Activated T-cell treated with anti-CD3 and anti-CD28 coated beads, Interleukin-2, amount 50 U/mL, for 72 hours (primary cell): ENCODE measurements at regions not wholly inside any gene's neighbourhood (a gene's known extent, or its start where the extent isn't known, plus 50 kb on each side); places are given as distances from the start of the nearest gene placed in this dataset.
A peak's percentile ranks its signal among the peaks of the same experiment; 100 is the strongest.

ENCODE experiments used
- ATAC-seq, 2 donors: fragments of 150-1000 bp; cut with Tn5 transposase; replicated peaks in 1 of 2; 2 replicates each; pipeline ENCODE4 v1.10.0; 2021; ENCODE audit warnings: moderate library complexity in 2 of 2, mild to moderate bottlenecking in 1 of 2
- DNase-seq, 2 donors: peaks; one replicate each; pipeline ENCODE4 v3.0.0; 2021 to 2022; ENCODE audit warnings: mixed read lengths in 1 of 2
- H3K27ac Mint-ChIP-seq: one replicate; pipeline ENCODE4 v1.8.0; 2022; ENCODE audit warnings: mild to moderate bottlenecking, moderate library complexity, mixed read lengths
- H3K27me3 Mint-ChIP-seq: one replicate; pipeline ENCODE4 v1.8.0; 2022; ENCODE audit warnings: low read depth, mixed read lengths
- H3K36me3 Mint-ChIP-seq, 2 donors: one replicate each; pipeline ENCODE4 v1.8.0; 2022; ENCODE audit warnings: mixed read lengths in 2 of 2, mild to moderate bottlenecking in 1 of 2; ENCODE audit not compliant: insufficient read depth in 2 of 2
- H3K4me1 Mint-ChIP-seq: one replicate; pipeline ENCODE4 v1.8.0; 2022; ENCODE audit warnings: low read depth, mixed read lengths
- H3K4me3 Mint-ChIP-seq, 2 donors: one replicate each; pipeline ENCODE4 v1.8.0; 2022; ENCODE audit warnings: mild to moderate bottlenecking in 2 of 2, mixed read lengths in 2 of 2, moderate library complexity in 2 of 2
- H3K9me3 Mint-ChIP-seq, 2 donors: one replicate each; pipeline ENCODE4 v1.8.0; 2022; ENCODE audit warnings: mixed read lengths in 2 of 2

DNA sequence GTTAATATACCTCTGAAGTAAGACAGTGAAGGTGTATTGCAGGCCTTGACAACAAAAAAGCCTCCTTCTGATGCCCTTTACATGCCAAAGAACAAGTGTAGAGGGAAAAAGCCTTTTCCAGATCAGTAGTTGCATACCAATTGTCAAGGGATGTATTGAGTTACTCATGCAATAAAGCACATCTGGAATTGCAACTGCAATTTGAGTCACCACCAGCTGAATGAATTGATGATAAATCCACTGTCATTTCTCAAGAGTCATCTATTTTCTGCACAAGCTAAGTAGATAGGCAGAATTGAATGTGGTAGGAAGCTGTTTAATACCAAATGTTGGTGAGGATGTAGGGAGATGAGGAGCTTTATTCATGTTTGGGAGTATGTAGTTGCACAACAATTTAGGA lies 325.9 kb upstream of the SMIM30 start:
- Mint-ChIP-seq H3K27ac (no peak overlapping the region), H3K4me1 (no peaks in the 10 kb centered on the region), H3K9me3 (peaks cover 2 to 8% of the 10 kb centered on the region in 2 donors), H3K4me3 (no peak overlapping the region), H3K36me3 (peaks cover 0 to 2% of the 10 kb centered on the region in 2 donors), H3K27me3 (no peaks in the 10 kb centered on the region)
- DNase-seq: no peak
- no peak for ATAC-seq

DNA sequence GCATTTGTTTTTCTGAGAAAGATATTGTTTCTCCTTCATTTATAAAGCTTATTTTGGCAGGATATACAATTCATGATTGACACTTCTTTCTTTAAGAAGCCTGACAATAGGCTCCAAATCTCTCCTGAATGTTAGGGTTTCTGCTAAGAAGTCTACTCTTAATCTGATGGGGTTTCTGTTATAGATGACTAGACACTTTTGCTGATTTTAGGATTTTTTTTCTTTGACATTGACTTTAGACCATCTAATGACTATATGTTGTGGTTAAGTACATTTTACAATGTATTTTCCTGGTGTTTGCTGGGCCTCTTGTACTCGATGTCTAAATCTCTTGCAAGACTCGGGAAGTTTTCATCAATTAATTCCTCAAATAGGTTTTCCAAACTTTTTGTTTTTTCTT lies 321.8 kb upstream of the SMIM30 start:
- Mint-ChIP-seq H3K27me3 (no peaks in the 10 kb centered on the region), H3K36me3 (peaks cover 0 to 2% of the 10 kb centered on the region in 2 donors), H3K9me3 (peaks cover 4 to 9% of the 10 kb centered on the region in 2 donors), H3K27ac (no peak overlapping the region), H3K4me3 (no peak overlapping the region), H3K4me1 (no peaks in the 10 kb centered on the region)
- no peak for ATAC-seq
- DNase-seq: no peak

DNA sequence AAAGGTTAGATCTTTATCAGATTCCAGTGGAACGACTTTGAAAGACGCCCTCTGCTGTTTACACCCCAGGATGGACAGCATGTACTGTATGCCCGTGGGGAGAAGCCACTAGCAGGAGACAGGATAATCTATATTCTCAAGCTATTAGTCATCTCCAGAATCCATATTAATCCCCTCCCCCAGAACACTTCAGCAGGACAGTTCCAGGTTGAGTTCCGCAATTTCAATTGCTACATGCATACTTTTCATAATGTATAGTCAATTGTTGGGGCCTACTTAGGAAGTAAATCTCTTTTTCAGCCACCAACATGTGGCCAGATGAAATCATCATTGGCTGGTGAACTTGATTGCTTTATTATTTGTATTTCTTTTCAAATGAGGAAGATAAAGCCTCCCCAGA lies 313.1 kb upstream of the SMIM30 start:
- Mint-ChIP-seq H3K4me3 (no peak overlapping the region), H3K27me3 (no peaks in the 10 kb centered on the region), H3K9me3 (no peaks in the 10 kb centered on the region), H3K36me3 (no peaks in the 10 kb centered on the region), H3K27ac (no peak overlapping the region), H3K4me1 (no peaks in the 10 kb centered on the region)
- DNase-seq (no peak), ATAC-seq (no peak)

DNA sequence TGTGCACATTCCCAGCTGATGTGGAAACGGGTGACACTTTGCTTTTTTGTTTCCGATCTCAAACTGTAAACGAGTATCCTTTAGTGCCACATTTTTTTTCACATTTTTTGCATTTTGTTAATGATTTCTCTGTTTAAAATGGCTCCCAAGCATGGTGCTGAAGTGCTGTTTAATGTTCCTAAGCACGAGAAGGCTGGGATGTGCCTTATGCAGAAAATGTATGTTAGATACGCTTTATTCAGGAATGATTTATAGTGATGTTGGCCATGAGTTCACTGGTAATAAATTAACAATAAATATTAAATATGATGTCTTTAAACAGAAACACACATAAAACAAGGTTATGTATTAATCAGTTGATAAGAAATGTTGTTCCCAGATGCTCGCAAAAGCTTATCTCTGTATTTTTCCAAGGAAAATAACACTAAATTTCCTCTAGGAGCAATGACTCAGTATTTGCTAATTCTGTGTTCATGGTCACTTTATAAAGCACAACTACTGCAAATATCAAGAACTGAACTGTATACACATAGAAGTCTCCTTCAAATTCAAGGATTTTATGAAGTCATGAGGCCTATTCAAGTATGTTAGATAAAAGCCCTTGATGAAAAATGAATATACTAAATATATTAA lies 305.9 kb upstream of the SMIM30 start:
- peaks cover 5% of the 10 kb centered on the region for H3K4me1 Mint-ChIP-seq
- no peaks in the 10 kb centered on the region for H3K27me3 Mint-ChIP-seq
- no peak overlapping the region for H3K27ac Mint-ChIP-seq
- DNase-seq (no peak), ATAC-seq (no peak)
- H3K36me3 Mint-ChIP-seq: no peaks in the 10 kb centered on the region
- no peaks in the 10 kb centered on the region for H3K9me3 Mint-ChIP-seq
- no peak overlapping the region for H3K4me3 Mint-ChIP-seq

DNA sequence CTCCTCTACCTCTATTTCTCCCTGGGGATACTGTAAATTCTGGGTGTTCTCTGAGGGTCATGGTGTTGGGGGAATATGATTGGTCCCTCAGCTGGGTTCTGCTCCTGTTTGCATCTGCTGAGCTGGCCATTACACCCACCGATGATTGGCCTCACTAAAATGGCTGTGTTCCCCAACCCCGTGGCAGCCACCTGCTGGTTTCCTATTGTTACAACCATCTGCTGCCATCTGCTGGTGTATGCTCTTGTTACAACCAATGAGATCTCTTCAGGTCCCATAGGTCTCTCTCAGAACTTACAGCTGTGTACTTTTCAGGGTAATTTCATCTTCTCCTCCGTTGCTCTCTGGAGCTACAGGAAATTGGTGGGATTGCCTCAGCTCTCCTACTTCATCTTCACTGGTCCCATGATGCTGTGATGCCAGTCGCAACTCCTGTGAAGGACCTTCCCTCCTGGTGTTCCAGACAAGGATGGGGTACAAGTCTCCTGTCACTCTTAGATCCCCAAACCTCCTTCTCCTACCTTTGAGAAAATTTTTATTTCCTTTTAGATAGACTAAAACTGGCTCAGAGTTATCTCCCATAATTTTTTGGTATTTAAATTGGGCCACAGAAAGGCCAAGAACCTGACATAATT lies 303.5 kb upstream of the SMIM30 start:
- ATAC-seq (peak; percentile 94 to 99), DNase-seq (peak; percentile 77 to 79)
- no peaks in the 10 kb centered on the region for H3K9me3 Mint-ChIP-seq
- H3K27ac Mint-ChIP-seq: no peak overlapping the region
- peaks cover 5% of the 10 kb centered on the region for H3K4me1 Mint-ChIP-seq
- H3K4me3 Mint-ChIP-seq: peak overlapping the region; percentile 31 to 35
- H3K27me3 Mint-ChIP-seq: no peaks in the 10 kb centered on the region
- no peaks in the 10 kb centered on the region for H3K36me3 Mint-ChIP-seq

DNA sequence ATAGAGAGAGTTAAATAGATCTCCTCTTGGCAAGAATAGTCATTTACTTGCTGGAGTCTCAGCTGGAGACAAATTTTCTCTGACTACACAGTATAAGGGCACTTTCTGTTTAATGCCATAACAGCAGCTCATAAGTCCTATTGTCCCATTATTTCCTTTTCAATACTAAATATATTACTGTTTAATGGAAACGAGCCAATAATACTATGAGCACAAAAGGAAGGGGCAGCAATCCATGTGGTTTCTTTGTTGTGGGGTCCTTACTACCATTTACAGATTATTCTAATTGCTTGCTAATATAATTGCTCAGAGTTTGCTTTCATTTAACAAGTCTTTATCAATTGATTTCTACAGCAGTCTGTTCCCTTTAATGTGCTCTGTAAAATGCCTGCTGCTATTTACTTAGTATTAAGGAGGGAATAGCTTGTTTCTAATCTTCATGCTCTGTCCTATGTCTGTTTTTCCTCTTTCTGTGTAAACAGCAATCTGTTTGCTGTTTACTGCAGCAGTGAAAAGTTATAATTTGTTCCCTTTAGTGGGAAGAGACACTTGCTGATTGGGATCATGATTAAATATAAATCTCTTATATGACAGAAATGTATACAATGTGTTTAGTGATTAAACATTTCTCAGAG lies 296.2 kb upstream of the SMIM30 start:
- Mint-ChIP-seq H3K9me3 (no peaks in the 10 kb centered on the region), H3K4me1 (no peaks in the 10 kb centered on the region), H3K36me3 (no peaks in the 10 kb centered on the region), H3K4me3 (no peak overlapping the region), H3K27me3 (peaks cover 5% of the 10 kb centered on the region), H3K27ac (no peak overlapping the region)
- ATAC-seq: no peak
- DNase-seq: no peak

DNA sequence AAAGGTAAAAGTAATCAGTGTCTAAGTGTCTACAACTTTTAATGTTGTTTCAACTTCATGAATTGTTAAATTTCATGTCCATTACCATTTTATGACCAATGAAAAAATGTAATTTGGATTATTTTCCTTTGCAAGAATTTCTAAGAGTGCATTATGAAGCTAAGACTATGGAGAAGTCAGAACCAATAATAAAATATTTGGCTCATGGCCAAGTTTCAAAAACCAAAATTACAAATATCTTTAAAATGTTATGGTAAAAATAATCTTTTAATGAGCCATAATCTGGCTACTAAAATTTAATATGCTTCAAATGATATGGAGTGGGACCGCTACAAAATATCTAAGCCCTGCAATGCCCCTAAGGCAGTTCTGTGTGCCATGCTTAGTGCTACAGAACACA lies 294.1 kb upstream of the SMIM30 start:
- DNase-seq (no peak), ATAC-seq (no peak)
- H3K27ac Mint-ChIP-seq: no peak overlapping the region
- no peaks in the 10 kb centered on the region for H3K9me3 Mint-ChIP-seq
- no peaks in the 10 kb centered on the region for H3K4me1 Mint-ChIP-seq
- no peak overlapping the region for H3K4me3 Mint-ChIP-seq
- no peaks in the 10 kb centered on the region for H3K36me3 Mint-ChIP-seq
- H3K27me3 Mint-ChIP-seq: peaks cover 5% of the 10 kb centered on the region

DNA sequence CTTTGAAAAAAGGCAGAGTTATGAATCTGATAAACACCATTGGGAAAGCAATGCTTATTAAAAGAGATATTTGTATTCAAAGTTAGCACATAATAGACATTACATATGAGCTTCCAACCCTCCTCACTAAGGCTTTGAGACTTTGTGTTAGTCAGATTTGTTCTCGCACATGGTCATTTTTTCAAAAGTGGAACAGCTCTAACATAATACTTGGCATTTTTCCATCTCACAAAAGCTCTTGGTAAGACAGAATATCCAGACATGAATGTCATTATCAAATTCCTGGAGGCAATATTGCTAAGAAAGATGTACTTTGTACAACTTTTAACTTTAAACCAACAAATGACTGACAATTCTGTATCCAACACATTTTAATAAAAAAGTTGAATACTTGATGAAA lies 292.4 kb upstream of the SMIM30 start:
- DNase-seq: no peak

DNA sequence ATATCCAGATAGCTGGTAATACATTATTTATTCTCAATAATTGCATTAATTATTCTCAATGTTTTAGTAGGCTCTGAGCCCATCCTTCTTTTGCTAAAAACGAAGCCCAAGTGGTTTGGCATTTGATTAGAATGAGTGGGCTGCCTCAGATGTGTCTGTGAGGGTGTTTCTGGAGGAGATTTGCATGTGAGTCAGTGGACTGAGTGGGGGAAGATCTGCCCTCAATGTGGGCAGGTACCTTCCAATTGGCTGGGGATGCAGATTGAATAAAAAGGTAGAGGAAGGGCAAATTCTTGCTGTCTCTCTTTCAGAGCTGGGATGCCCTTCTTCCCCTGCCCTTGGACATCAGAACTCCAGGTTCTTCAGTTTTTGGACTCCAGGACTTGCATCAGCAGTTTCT lies 290.6 kb upstream of the SMIM30 start:
- Mint-ChIP-seq H3K36me3 (no peaks in the 10 kb centered on the region), H3K9me3 (no peaks in the 10 kb centered on the region), H3K4me3 (no peak overlapping the region), H3K4me1 (no peaks in the 10 kb centered on the region), H3K27ac (no peak overlapping the region), H3K27me3 (peaks cover 6% of the 10 kb centered on the region)
- DNase-seq: no peak
- peak in 1 of 2 donors; percentile 44 for ATAC-seq

More for the DNA sequence above, 292.4 kb upstream of the SMIM30 start:
- H3K27ac Mint-ChIP-seq: no peak overlapping the region
- ATAC-seq: no peak
- no peaks in the 10 kb centered on the region for H3K9me3 Mint-ChIP-seq
- no peaks in the 10 kb centered on the region for H3K36me3 Mint-ChIP-seq
- H3K27me3 Mint-ChIP-seq: peaks cover 4% of the 10 kb centered on the region
- no peak overlapping the region for H3K4me3 Mint-ChIP-seq
- no peaks in the 10 kb centered on the region for H3K4me1 Mint-ChIP-seq

DNA sequence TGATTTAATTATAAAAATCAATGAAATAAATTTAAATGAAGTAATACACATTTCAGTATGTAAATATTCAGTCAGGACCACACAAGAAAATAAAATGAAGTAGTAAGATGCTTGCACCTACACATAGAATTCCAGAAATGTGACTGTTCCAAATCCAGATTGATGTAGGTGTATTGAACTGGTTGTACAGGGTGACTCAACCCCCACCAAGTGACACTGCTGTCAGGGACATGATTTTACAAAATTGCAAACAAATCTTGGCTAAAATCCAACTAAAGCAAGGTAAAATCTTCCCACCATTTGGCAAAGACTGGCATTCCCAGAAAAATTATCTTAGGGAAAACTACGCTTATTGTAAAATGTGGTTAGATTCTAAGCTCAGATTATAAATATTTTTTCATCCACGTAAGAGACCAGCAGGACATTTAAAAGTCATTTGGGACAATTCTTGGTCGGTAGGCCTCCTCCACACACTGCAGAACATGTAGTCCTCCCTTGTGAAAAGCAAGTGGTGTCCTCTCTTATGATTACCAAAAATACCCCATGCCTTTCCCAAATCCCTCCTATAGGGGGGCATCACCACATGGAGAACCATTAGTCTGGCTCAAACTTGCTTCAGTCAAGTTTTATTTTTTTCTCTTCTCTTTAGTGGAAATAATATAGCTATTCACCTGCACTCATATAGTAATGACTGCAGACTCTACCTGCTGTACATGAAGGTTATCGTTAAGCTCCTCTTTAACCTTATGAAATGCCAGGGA lies 287.1 kb upstream of the SMIM30 start:
- peaks cover 16% of the 10 kb centered on the region for H3K27me3 Mint-ChIP-seq
- no peak for ATAC-seq

DNA sequence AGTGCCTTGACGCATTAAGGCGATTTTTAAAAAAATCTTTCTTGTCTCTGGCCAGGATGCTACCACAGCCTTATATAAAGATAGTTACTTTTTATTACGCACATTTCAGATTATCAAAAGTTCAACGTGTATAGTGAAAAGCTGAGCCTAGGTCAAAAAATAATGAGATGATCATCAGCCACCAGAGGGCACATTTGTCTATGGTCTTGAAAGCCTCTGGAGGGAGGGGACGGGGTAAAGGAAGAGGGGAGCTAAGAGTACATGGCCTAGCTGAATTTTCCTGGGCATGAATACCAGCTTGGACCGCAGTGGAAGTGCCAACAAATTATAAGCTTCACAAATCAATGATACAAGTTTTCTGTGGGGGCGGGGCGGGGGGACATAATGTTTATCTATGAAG lies 285.9 kb upstream of the SMIM30 start:
- H3K9me3 Mint-ChIP-seq: no peaks in the 10 kb centered on the region
- H3K27ac Mint-ChIP-seq: no peak overlapping the region
- ATAC-seq (no peak), DNase-seq (no peak)
- H3K4me3 Mint-ChIP-seq: no peak overlapping the region
- H3K4me1 Mint-ChIP-seq: no peaks in the 10 kb centered on the region
- no peaks in the 10 kb centered on the region for H3K36me3 Mint-ChIP-seq
- H3K27me3 Mint-ChIP-seq: peaks cover 27% of the 10 kb centered on the region

More for the DNA sequence above, 287.1 kb upstream of the SMIM30 start:
- no peaks in the 10 kb centered on the region for H3K4me1 Mint-ChIP-seq
- H3K27ac Mint-ChIP-seq: no peak overlapping the region
- no peak overlapping the region for H3K4me3 Mint-ChIP-seq
- no peaks in the 10 kb centered on the region for H3K36me3 Mint-ChIP-seq
- H3K9me3 Mint-ChIP-seq: no peaks in the 10 kb centered on the region
- no peak for DNase-seq

DNA sequence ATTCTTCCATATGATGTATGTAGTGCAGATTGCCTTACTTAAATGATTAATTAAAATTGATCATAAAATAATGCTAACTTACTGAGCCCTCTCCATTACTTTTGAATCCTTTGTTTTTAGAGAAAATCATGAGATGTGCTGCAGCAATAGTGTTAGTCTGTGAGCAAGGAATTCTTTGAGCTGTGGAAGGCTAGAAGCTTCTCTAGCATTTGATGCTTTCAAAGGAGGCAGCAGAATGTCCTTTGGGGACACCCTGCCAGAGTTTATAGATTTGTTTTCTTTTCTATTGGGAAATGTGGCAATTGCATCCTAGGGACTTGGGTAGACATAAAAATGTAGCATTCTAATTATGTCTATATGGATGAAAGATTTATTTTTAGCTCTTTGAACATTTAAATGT lies 284.1 kb upstream of the SMIM30 start:
- no peak overlapping the region for H3K27ac Mint-ChIP-seq
- no peak overlapping the region for H3K4me3 Mint-ChIP-seq
- H3K27me3 Mint-ChIP-seq: peaks cover 30% of the 10 kb centered on the region
- no peaks in the 10 kb centered on the region for H3K9me3 Mint-ChIP-seq
- no peak for DNase-seq
- ATAC-seq: no peak
- H3K36me3 Mint-ChIP-seq: no peaks in the 10 kb centered on the region
- no peaks in the 10 kb centered on the region for H3K4me1 Mint-ChIP-seq

DNA sequence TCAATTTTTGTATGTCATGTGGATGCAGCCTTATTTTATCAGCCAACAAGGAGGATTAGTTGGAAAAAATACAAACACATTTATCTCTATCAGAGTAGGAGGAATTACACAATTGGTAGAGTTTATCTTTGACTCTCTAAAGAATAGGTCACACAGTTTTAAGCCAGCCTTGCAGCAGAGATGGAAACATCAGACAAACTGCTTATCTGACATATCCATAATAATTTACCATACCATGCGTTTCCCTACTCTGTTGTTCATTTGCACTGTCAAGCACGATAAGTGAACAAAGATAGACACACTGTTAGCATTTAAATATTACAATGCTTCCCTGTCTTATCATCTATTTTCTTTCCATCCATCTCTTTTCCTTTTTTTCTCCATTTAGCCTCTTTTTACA lies 283.7 kb upstream of the SMIM30 start:
- DNase-seq (no peak), ATAC-seq (no peak)
- H3K36me3 Mint-ChIP-seq: no peaks in the 10 kb centered on the region
- no peak overlapping the region for H3K27ac Mint-ChIP-seq
- H3K4me3 Mint-ChIP-seq: no peak overlapping the region
- H3K27me3 Mint-ChIP-seq: peaks cover 30% of the 10 kb centered on the region
- H3K4me1 Mint-ChIP-seq: no peaks in the 10 kb centered on the region
- no peaks in the 10 kb centered on the region for H3K9me3 Mint-ChIP-seq
